GM18519 (cell line): ENCODE measurements at regions not wholly inside any gene's neighbourhood (a gene's known extent, or its start where the extent isn't known, plus 50 kb on each side); places are given as distances from the start of the nearest gene placed in this dataset.
"Not testable (repeated sequence)": the region's sequence is repeated elsewhere in the genome, so short reads cannot be mapped to it uniquely, and the experiment has no call there.

Experiments used
- ATAC-seq: cut with Tn5 transposase; IDR thresholded peaks from one replicate; pipeline ENCODE4 v1.9.1; 2021; ENCODE audit warnings: mild to moderate bottlenecking, moderate library complexity; ENCODE audit not compliant: unreplicated experiment, low FRiP score

- ATAC-seq = no peak
These were observed 133.8 kb upstream of the F3 start for GRCh38 chr1:94675373-94675772.

DNA sequence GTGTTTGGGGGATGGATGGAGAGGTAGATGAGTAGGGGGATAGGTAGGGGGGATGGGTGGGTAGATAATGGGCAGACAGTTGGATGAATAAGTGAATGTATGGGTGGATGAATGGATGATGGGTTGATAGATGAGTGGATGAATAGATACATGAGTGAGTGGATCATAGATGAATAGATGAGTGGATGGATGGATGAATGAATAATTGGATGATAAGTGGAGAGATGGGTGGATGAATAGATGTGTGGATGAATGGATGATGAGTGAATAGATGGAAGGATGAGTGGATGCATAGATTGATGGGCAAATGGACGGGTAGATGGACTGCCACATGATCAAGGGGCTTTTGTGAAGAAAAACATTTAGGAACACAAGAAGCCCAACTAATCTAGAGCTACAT lies 133.3 kb upstream of the F3 start:
- ATAC-seq = no peak

- no peak for ATAC-seq
These were observed 131.4 kb upstream of the F3 start for GRCh38 chr1:94672934-94673333.

- ATAC-seq = no peak
These were observed 130.4 kb upstream of the F3 start for GRCh38 chr1:94672001-94672400.

GRCh38 chr1:94670273-94670672 lies 128.7 kb upstream of the F3 start:
- ATAC-seq = no peak

- ATAC-seq = no peak
These were observed 127.6 kb upstream of the F3 start for GRCh38 chr1:94669198-94669597.

DNA sequence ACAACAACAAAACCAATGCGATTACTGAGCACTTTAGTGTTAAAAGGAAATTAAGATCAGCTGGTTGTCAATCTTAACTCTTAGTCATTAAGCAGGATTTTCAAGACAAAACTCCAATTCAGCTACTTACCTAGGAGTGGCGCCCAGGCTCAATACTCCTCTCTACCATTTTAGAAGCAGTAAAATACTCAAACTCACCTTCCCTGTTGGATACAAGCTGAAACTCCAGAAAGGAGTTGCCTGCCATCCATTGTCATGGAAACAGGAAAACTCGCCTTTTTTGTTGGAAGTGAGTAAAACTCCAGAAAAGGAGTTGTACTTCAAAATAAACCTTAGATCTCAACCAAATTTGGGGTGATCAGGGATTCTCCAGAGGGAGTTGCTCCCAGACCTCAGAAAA lies 127.0 kb upstream of the F3 start:
- no peak for ATAC-seq

DNA sequence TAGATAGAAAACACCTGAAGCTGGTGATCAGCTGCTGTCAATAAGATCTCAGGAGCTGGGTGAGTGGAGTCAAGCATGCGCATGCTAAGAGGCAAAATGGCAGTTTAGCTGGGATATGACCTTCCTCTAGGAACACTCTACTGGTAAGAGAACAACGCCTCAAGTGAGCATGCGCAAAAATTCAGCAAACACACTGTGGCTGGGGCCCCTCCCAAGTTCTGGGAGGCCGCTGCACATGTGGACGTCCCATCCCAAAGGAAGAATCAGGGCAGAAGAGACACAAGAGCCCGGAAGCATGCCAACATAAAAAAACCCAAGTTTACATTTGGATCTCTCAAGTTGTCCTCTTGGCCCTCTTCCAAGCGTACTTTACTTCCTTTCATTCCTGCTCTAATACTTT lies 126.3 kb upstream of the F3 start:
- ATAC-seq = no peak

GRCh38 chr1:94666797-94667196 lies 125.2 kb upstream of the F3 start:
- ATAC-seq = no peak

DNA sequence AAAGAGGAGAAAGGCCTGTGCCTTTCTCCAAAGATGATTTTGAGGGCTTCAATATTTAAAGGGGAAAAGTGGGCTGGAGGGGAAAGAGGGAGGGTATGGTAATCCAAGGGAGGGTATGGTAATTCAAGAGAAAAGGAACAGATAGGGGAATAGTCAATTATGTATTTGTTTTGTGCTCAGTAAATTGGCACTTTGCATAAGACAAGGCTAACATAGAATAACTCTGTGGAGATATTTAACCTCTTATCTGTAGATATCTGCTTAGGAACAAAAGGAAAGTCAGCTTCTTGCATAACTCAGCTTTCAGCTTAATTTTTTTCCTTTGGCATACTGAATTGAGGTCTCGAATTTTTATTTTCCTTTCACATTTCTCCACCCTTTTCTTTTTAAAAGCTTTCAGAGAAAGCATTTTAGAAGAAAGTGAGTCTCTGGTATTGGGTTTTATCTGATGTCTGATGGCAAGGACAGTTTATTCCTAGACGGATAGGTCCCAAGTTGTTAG lies 119.9 kb upstream of the F3 start:
- no peak for ATAC-seq

DNA sequence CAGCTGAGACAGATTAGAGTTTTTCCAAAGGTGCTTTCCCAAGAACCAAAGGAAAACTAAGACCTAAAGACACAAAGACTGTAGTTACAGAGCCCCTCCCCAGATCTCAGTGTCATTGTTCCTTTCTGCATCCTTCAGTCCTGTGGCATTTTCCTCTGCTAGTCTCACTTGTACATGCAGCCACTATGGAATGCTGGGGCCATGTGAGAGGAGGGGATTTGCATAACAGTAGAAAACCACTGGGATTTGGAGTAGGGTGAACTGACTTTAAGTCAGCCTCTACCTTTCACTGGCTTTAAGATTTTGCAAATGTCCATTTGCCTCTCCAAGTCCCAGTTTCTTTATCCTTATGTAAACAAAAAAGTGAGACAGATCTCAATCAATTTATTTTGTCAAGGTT lies 119.4 kb upstream of the F3 start:
- no peak for ATAC-seq

DNA sequence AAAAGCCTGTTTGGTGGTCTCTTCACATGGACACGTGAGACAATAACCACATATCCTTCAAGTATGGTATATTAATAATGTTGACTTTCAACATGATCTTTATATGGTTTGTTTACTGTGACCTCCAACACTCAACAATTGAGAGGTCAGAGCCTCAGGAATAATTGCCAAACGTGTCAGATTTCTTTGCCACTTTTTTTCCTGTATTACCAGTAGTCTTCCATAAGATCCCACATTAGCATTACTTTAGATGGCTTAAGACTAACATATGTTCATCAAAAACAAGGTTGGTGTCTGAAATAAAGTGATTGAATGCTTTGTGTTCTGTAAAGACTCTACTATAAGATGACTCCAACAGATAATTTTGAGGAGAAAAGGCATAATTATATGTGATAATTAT lies 118.7 kb upstream of the F3 start:
- ATAC-seq = no peak

GRCh38 chr1:94659202-94659601 lies 117.6 kb upstream of the F3 start:
- ATAC-seq = not testable (repeated sequence)

GRCh38 chr1:94658221-94658620 lies 116.7 kb upstream of the F3 start:
- ATAC-seq = no peak

DNA sequence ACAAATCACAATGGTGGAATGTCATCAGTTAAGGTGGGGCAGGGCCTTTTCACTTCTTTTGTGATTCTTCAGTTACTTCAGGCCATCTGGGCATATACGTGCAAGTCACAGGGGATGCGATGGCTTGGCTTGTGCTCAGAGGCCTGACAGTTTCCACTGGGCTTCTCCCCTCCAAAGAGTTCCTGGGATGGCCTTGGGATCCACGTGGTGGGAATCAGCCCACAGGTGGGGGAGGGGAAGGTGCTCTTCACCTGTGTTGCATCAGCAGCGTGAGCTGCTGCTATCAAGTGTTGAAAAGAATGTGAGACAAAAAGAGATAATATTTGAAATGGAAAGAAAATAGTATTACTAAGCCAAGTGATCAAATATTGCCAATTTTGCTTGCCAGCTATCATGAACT lies 116.2 kb upstream of the F3 start:
- ATAC-seq = not testable (repeated sequence)

DNA sequence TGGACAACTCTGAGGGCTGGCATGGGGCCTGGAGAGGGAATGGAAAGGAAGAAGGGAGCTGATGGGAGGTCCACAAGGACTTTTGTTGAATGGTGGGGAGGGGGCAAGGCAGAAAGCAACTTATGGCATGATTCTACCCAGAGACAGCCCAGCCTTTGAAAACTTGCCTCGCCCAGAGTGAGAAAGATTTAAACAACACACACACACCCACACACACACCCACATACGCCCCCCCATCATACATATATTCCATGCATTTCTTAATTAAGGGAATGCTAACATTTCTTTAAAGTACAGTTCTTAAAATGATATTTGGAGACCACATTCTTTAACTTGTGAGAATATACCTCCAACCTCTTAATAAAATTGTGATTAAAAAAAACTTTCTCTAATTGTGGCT lies 115.4 kb upstream of the F3 start:
- ATAC-seq = no peak

DNA sequence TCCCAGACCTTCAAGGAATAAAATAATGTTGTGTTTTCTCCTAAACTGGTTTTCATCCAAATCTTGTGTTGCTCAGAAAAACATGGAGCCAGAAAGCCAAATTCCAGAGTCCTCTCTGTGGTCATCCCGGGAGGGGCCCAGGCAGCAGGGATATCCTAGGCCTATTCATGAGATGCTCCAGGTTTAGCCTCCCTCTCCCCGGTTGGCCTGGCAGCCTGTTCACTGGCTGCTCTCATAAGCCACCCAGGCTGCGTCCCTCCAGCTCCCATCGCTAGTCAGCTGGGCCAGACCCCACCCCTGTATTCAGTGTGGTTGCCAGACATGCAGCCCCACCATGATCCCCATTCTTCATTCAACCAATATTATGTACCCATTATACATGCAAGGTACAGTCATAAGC lies 113.4 kb upstream of the F3 start:
- no peak for ATAC-seq

DNA sequence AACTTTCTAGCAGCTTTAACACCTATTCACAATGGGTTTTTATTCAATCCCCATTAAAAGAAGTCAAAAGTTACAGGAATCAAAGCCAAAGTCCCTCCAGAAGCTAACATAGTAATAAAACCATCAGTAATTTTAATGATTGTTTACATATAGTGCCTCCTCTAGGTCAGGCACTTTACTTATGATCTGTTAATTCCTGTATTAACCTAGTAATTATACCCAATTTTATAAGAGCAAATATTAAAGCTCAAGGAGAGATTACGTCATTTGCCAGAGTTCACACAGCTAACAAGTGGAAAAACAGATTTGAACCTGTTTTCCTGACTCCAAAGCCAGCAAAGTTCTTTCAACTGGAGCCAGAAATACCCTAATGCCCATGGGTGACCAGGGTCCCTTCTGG lies 112.9 kb upstream of the F3 start:
- ATAC-seq = no peak

DNA sequence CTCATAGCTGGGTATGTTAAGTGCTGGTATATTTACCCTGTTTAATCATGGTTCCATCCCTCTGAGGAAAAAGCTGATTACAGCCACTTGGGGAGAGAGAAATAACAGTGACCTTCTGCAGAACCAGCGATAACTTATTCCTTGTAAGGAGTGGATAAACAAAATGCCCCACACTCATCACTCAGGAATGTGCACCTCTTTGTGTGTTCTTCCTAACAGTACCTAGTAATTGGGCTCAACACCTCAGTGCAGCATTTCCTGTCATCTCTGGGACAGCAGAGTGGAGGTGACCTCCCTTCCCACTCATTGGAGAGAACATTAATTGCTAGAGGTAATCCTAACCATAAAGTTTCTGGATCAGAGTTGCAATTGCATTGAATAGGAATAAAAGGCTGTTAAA lies 112.5 kb upstream of the F3 start:
- no peak for ATAC-seq

DNA sequence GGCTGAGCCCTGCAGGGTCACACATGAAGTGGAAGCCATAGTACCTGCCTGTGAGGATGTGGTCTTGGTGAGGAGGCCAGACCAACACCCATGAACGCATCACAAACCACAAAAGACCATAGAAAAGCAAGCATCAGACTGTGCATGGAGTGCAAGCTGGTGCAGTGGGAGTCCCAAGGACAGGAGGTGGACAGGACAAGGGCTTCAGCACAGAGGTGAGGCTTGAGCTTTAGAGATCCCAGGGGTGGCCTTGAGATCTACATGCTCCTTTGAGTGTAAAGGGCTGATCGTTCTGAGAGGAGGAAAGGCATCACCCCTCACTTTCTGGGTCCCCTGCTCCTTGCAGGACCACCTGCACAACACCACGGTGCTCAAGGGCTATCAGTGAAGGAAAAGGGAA lies 111.9 kb upstream of the F3 start:
- no peak for ATAC-seq

DNA sequence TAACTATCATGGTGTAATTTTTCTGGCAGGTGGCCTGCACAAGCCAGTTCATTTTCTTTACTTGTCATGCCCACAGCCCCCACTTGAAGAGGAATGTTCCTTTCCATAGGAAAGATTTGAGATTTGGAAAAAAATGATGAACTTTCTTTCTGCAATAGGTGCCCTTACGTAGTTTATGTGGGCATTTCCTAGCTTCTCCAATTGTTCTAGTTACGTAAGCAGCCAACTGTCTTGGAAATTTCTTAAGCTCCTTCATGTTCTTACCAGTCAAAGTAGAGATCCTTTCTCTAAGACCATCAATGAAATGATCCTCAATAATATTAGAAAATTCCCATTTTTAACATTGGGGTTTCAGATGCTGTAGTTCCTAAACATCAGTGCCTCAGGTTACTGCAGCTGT lies 109.5 kb upstream of the F3 start:
- no peak for ATAC-seq

DNA sequence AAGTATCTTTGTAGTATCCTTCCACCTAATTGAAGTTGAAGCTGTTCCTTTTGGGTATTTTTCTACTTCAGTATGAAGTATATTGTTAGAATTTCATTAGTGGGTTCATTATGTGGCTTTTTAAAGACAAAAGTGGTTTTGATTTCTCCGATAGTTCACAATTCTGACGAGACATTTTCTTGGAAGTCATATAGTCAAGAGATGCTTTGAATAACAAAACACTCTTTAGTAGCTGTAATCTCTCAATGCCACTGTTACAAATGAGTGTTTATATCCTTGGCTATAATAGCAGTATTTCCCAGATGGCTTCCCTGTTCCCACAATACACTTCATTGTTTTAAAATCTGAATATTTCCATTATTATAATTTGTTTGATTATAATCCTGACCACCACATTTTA lies 108.7 kb upstream of the F3 start:
- no peak for ATAC-seq

DNA sequence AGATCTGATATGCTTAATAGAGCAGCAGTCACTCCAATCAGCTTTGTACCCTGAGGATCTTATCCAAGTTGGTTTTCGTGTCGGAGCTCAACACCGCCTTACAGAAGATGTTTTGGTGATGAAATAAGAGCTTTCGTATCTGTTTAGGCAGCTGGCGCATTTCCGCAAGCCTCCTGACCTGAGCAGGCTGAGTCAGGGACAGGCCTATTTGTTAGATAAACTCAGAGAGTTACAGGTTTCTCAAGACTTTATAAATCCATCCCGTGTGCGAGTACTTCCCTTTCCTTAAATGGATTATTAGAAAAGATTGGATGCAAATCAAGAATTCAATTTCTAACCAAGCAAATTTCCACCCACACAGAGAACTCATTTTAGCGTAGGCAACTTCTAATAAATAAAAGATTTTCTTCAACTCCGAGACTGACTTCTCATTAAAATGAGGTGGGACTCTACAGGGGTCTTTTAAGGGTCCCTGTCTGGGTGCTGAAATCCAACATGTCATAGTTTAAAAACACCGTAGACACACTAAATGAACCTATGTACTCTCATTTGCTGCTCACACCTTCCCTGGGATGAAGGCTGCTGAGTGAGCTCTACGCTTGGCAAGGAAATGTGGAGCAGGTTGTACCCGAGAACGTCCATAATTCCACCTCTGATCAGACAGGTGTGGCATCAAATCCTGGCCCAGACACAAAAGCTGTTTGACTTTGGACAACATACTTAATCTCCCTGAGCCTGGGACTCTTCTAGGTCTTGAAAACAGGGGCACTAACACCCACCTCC lies 106.9 kb upstream of the F3 start:
- no peak for ATAC-seq
